ENCODE measurements at regions not wholly inside any gene's neighbourhood (a gene's known extent, or its start where the extent isn't known, plus 50 kb on each side); places are given as distances from the start of the nearest gene placed in this dataset.

DNA sequence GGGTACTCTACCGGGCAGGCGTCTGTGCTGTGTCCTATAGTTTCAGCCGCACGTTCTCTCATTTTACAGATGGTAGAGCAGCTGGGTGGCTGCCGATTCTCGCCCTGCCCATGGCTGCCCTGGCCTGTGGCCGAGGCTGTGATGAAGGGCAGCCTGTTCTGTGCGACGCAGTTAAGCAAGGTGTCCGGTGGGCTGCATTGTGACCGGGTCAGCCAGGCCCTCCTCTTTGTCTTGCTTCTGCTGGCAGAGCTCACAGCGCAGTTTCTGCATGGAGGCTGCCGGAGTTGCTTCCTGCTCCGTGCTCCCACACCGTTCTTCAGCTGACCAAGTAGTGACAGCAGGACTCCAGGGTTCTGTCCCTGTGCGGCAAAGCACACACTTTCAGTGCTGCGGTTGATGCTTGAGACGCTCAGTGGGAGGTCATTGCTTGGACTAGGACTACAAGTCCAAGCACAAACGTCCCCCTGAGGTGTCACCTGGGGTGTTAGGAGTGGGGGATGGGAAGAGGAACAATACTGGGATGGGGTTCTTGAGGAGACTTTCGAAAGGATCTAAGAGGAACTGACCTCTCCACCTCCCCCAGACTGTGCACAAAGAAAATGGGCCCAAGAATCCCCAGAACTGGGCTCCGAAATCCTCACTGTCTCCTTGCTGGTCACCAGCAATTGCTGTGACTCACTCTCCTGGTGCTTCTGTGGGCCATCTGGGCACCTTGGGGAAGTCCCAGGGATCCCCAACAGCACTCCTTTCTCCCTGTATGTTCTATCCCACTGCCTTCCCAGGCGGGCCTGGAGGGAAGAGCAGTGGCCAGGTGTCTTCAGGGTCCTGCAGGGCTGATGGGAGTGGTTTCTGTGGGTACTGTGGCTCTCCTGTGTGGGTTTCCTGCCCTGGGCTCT, 58.2 kb downstream of the GADD45G start:
- Histone ChIP-seq H3K36me3 (ENCODE audit: insufficient read depth, low read length, poor library complexity, severe bottlenecking) (no peaks in the 10 kb centered on the region), H3K4me1 (ENCODE audit: insufficient read depth, low read length, poor library complexity, severe bottlenecking) (peaks cover 5% of the 10 kb centered on the region), H3K4me3 (ENCODE audit: low read depth, low read length, poor library complexity, severe bottlenecking) (no peak overlapping the region), H3K27ac (ENCODE audit: low read depth, low read length, poor library complexity, severe bottlenecking) (peak overlapping the region; percentile 42), H3K9me3 (ENCODE audit: low read depth, low read length, poor library complexity, severe bottlenecking) (no peaks in the 10 kb centered on the region), H3K27me3 (replicated peaks; ENCODE audit: insufficient read depth, low read depth, low read length, poor library complexity) (no peaks in the 10 kb centered on the region)
- TF ChIP-seq EZH2 (IDR thresholded peaks at IDR 0.05; ENCODE audit: borderline replicate concordance, low read depth, low read length, poor library complexity, severe bottlenecking), result no peak
- TF ChIP-seq, protein P1, sequence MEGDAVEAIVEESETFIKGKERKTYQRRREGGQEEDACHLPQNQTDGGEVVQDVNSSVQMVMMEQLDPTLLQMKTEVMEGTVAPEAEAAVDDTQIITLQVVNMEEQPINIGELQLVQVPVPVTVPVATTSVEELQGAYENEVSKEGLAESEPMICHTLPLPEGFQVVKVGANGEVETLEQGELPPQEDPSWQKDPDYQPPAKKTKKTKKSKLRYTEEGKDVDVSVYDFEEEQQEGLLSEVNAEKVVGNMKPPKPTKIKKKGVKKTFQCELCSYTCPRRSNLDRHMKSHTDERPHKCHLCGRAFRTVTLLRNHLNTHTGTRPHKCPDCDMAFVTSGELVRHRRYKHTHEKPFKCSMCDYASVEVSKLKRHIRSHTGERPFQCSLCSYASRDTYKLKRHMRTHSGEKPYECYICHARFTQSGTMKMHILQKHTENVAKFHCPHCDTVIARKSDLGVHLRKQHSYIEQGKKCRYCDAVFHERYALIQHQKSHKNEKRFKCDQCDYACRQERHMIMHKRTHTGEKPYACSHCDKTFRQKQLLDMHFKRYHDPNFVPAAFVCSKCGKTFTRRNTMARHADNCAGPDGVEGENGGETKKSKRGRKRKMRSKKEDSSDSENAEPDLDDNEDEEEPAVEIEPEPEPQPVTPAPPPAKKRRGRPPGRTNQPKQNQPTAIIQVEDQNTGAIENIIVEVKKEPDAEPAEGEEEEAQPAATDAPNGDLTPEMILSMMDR (conservative IDR thresholded peaks at IDR 0.05; ENCODE audit: low read depth, low read length), result no peak
- intact Hi-C loops (cut with micrococcal nuclease; ENCODE audit: unreplicated experiment), result no loop called here
- ChIA-PET CTCF (no interaction called here), POLR2A (ENCODE audit: low non-redundant PET) (no interaction called here)
- no TSS peak for BruUV-seq (replicated peaks)
- no peak for DNase-seq (ENCODE audit: low spot score)

- peaks cover 5% of the 10 kb centered on the region for H3K4me1 ChIP-seq (ENCODE audit: insufficient read depth, low read length, poor library complexity, severe bottlenecking)
- ChIA-PET POLR2A (ENCODE audit: low non-redundant PET) (no interaction called here), CTCF (no interaction called here)
- no peak for TF ChIP-seq EZH2 (IDR thresholded peaks at IDR 0.05; ENCODE audit: borderline replicate concordance, low read depth, low read length, poor library complexity, severe bottlenecking)
- TF ChIP-seq, protein P1 (conservative IDR thresholded peaks at IDR 0.05; ENCODE audit: low read depth, low read length), result no peak
- H3K9me3 ChIP-seq (ENCODE audit: low read depth, low read length, poor library complexity, severe bottlenecking), result no peaks in the 10 kb centered on the region
- no peaks in the 10 kb centered on the region for H3K36me3 ChIP-seq (ENCODE audit: insufficient read depth, low read length, poor library complexity, severe bottlenecking)
- intact Hi-C loops (cut with micrococcal nuclease; ENCODE audit: unreplicated experiment), result no loop called here
- H3K4me3 ChIP-seq (ENCODE audit: low read depth, low read length, poor library complexity, severe bottlenecking), result no peak overlapping the region
- H3K27me3 ChIP-seq (replicated peaks; ENCODE audit: insufficient read depth, low read depth, low read length, poor library complexity), result no peaks in the 10 kb centered on the region
- DNase-seq (ENCODE audit: low spot score), result no peak
- no TSS peak for BruUV-seq (replicated peaks)
- H3K27ac ChIP-seq (ENCODE audit: low read depth, low read length, poor library complexity, severe bottlenecking), result no peak overlapping the region
Observed at GRCh38 chr9:89663614-89663970, 58.8 kb downstream of the GADD45G start.

GRCh38 chr9:89664010-89664409, 59.2 kb downstream of the GADD45G start:
- CTCF ChIA-PET, result no interaction called here
- Histone ChIP-seq H3K4me1 (ENCODE audit: insufficient read depth, low read length, poor library complexity, severe bottlenecking) (peaks cover 5% of the 10 kb centered on the region), H3K36me3 (ENCODE audit: insufficient read depth, low read length, poor library complexity, severe bottlenecking) (no peaks in the 10 kb centered on the region), H3K4me3 (ENCODE audit: low read depth, low read length, poor library complexity, severe bottlenecking) (no peak overlapping the region), H3K27me3 (replicated peaks; ENCODE audit: insufficient read depth, low read depth, low read length, poor library complexity) (no peaks in the 10 kb centered on the region), H3K9me3 (ENCODE audit: low read depth, low read length, poor library complexity, severe bottlenecking) (no peaks in the 10 kb centered on the region), H3K27ac (ENCODE audit: low read depth, low read length, poor library complexity, severe bottlenecking) (no peak overlapping the region)
- TF ChIP-seq EZH2 (IDR thresholded peaks at IDR 0.05; ENCODE audit: borderline replicate concordance, low read depth, low read length, poor library complexity, severe bottlenecking), result no peak
- TF ChIP-seq, protein P1 (conservative IDR thresholded peaks at IDR 0.05; ENCODE audit: low read depth, low read length), result no peak
- no peak for DNase-seq (ENCODE audit: low spot score)
- intact Hi-C loops (cut with micrococcal nuclease; ENCODE audit: unreplicated experiment), result no loop called here
- BruUV-seq (replicated peaks), result no TSS peak
- POLR2A ChIA-PET (ENCODE audit: low non-redundant PET), result no interaction called here
